ENCODE measurements at regions not wholly inside any gene's neighbourhood (a gene's known extent, or its start where the extent isn't known, plus 50 kb on each side); places are given as distances from the start of the nearest gene placed in this dataset.

GRCh38 chr16:59260892-59261291, 526.8 kb upstream of the GOT2 start:
- H3K4me3 Mint-ChIP-seq (ENCODE audit: unreplicated experiment): no peak overlapping the region
- no peaks in the 10 kb centered on the region for H3K9me3 Mint-ChIP-seq (ENCODE audit: unreplicated experiment)
- no peak overlapping the region for H3K27ac Mint-ChIP-seq (ENCODE audit: unreplicated experiment)
- no peaks in the 10 kb centered on the region for H3K36me3 Mint-ChIP-seq (ENCODE audit: unreplicated experiment)
- TF ChIP-seq CTCF (IDR thresholded peaks at IDR 0.05): no peak
- no peaks in the 10 kb centered on the region for H3K27me3 Mint-ChIP-seq (ENCODE audit: unreplicated experiment)
- H3K4me1 Mint-ChIP-seq (ENCODE audit: unreplicated experiment): no peaks in the 10 kb centered on the region
- no peak for DNase-seq (ENCODE audit: extremely low spot score, unreplicated experiment)

GRCh38 chr16:59259950-59260319, 525.8 kb upstream of the GOT2 start:
- TF ChIP-seq CTCF (IDR thresholded peaks at IDR 0.05): no peak
- no peak overlapping the region for H3K4me3 Mint-ChIP-seq (ENCODE audit: unreplicated experiment)
- no peaks in the 10 kb centered on the region for H3K36me3 Mint-ChIP-seq (ENCODE audit: unreplicated experiment)
- H3K27me3 Mint-ChIP-seq (ENCODE audit: unreplicated experiment): no peaks in the 10 kb centered on the region
- no peaks in the 10 kb centered on the region for H3K9me3 Mint-ChIP-seq (ENCODE audit: unreplicated experiment)
- no peak for DNase-seq (ENCODE audit: extremely low spot score, unreplicated experiment)
- no peak overlapping the region for H3K27ac Mint-ChIP-seq (ENCODE audit: unreplicated experiment)
- no peaks in the 10 kb centered on the region for H3K4me1 Mint-ChIP-seq (ENCODE audit: unreplicated experiment)

- DNase-seq (ENCODE audit: extremely low spot score, unreplicated experiment): no peak
- no peak for TF ChIP-seq CTCF (IDR thresholded peaks at IDR 0.05)
- no peaks in the 10 kb centered on the region for H3K4me1 Mint-ChIP-seq (ENCODE audit: unreplicated experiment)
- H3K27ac Mint-ChIP-seq (ENCODE audit: unreplicated experiment): no peak overlapping the region
- H3K27me3 Mint-ChIP-seq (ENCODE audit: unreplicated experiment): no peaks in the 10 kb centered on the region
- no peaks in the 10 kb centered on the region for H3K36me3 Mint-ChIP-seq (ENCODE audit: unreplicated experiment)
- H3K4me3 Mint-ChIP-seq (ENCODE audit: unreplicated experiment): no peak overlapping the region
- no peaks in the 10 kb centered on the region for H3K9me3 Mint-ChIP-seq (ENCODE audit: unreplicated experiment)
Observed at GRCh38 chr16:59259074-59259949, 525.2 kb upstream of the GOT2 start.

GRCh38 chr16:59252317-59252716, 518.2 kb upstream of the GOT2 start:
- no peak for TF ChIP-seq CTCF (IDR thresholded peaks at IDR 0.05)
- H3K4me3 Mint-ChIP-seq (ENCODE audit: unreplicated experiment): no peak overlapping the region
- no peaks in the 10 kb centered on the region for H3K4me1 Mint-ChIP-seq (ENCODE audit: unreplicated experiment)
- H3K36me3 Mint-ChIP-seq (ENCODE audit: unreplicated experiment): no peaks in the 10 kb centered on the region
- H3K27ac Mint-ChIP-seq (ENCODE audit: unreplicated experiment): no peak overlapping the region
- no peak for DNase-seq (ENCODE audit: extremely low spot score, unreplicated experiment)
- no peaks in the 10 kb centered on the region for H3K9me3 Mint-ChIP-seq (ENCODE audit: unreplicated experiment)
- H3K27me3 Mint-ChIP-seq (ENCODE audit: unreplicated experiment): no peaks in the 10 kb centered on the region

GRCh38 chr16:59249011-59249410, 514.9 kb upstream of the GOT2 start:
- TF ChIP-seq CTCF (IDR thresholded peaks at IDR 0.05): no peak
- Mint-ChIP-seq H3K27me3 (ENCODE audit: unreplicated experiment) (no peaks in the 10 kb centered on the region), H3K4me1 (ENCODE audit: unreplicated experiment) (no peaks in the 10 kb centered on the region), H3K9me3 (ENCODE audit: unreplicated experiment) (no peaks in the 10 kb centered on the region), H3K4me3 (ENCODE audit: unreplicated experiment) (no peak overlapping the region), H3K36me3 (ENCODE audit: unreplicated experiment) (no peaks in the 10 kb centered on the region), H3K27ac (ENCODE audit: unreplicated experiment) (no peak overlapping the region)
- DNase-seq (ENCODE audit: extremely low spot score, unreplicated experiment): no peak
